HepG2 (cell line): ENCODE measurements at regions not wholly inside any gene's neighbourhood (a gene's known extent, or its start where the extent isn't known, plus 50 kb on each side); places are given as distances from the start of the nearest gene placed in this dataset.

Source experiments
- ATAC-seq: fragments of 200-7000 bp; cut with Tn5 transposase; 3 replicates; pipeline ENCODE4 v1.9.1; 2020; ENCODE audit warnings: mild to moderate bottlenecking, moderate library complexity
- BruUV-seq: library from RNA; stranded (reverse); fragments of 400-500 nt; replicated peaks from 2 replicates; lab custom pipeline; 2021; lab: Mats Ljungman, UMichigan
- CTCF ChIA-PET: fragments of 300-600 bp; formaldehyde crosslinking; extraction: SDS; loops from one replicate; lab custom pipeline; 2021; ENCODE audit warnings: low total read pairs, inconsistent platforms, low intra/inter-chr PET ratio; lab: Yijun Ruan, JAX
- POLR2A ChIA-PET: fragments of 350-600 bp; sonication (Branson Sonifier 250); formaldehyde crosslinking; loops from one replicate; lab custom pipeline; 2020; ENCODE audit warnings: antibody characterized with exemption, inconsistent platforms; lab: Yijun Ruan, JAX
- DNase-seq: peaks from one replicate; pipeline ENCODE4 v3.0.0-alpha.2; 2015; ENCODE audit warnings: low spot score
- FAIRE-seq: peaks from 3 replicates; lab custom pipeline; 2011; peaks lifted over from hg19 to GRCh38; lab: Jason Lieb, UNC
- H2AFZ ChIP-seq: one replicate; pipeline ENCODE4 v1.6.1; 2011; ENCODE audit warnings: low read length, inconsistent platforms
- H3K27ac ChIP-seq: fragments of 300-600 bp; 3 replicates; pipeline ENCODE4 v1.8.0; 2011; ENCODE audit warnings: mixed run types, mild to moderate bottlenecking, mixed read lengths, low read length, inconsistent platforms; ENCODE audit not compliant: insufficient read depth; ENCODE audit errors: extremely low read length
- H3K27me3 ChIP-seq, 2 experiments: fragments of 200-600 bp in 1 of 2; 2 replicates in 1 of 2; 3 replicates in 1 of 2; pipeline versions ENCODE4 v1.6.0 to v1.8.0; 2011; ENCODE audit warnings: low read length in 2 of 2, mild to moderate bottlenecking in 2 of 2, moderate library complexity in 2 of 2, inconsistent platforms in 1 of 2; ENCODE audit not compliant: insufficient read depth in 2 of 2, control insufficient read depth in 1 of 2
- H3K36me3 ChIP-seq, 2 experiments: fragments of 200-600 bp in 1 of 2; replicated peaks in 1 of 2; 2 replicates in 1 of 2; 3 replicates in 1 of 2; pipeline versions ENCODE4 v1.5.1 to v1.8.0; 2011; ENCODE audit warnings: low read length in 2 of 2, inconsistent platforms in 1 of 2; ENCODE audit not compliant: insufficient read depth in 2 of 2, control insufficient read depth in 1 of 2
- H3K4me1 ChIP-seq: 2 replicates; pipeline ENCODE4 v1.5.1; 2012; ENCODE audit warnings: low read length, inconsistent platforms; ENCODE audit not compliant: insufficient read depth
- H3K4me2 ChIP-seq: 2 replicates; pipeline ENCODE4 v1.6.0; 2011; ENCODE audit warnings: low read depth, low read length, inconsistent platforms
- H3K4me3 ChIP-seq, 3 experiments: fragments of 200-600 bp in 1 of 3; sonication (generic), shearing (Covaris generic) in 1 of 3; replicated peaks in 1 of 3; 2 replicates each; pipeline ENCODE4 v1.5.1; 2011 to 2016; ENCODE audit warnings: low read length in 3 of 3, inconsistent platforms in 2 of 3, low read depth in 2 of 3, mild to moderate bottlenecking in 2 of 3, control low read depth in 1 of 3, mixed read lengths in 1 of 3; ENCODE audit not compliant: insufficient read depth in 1 of 3
- H3K79me2 ChIP-seq: one replicate; pipeline ENCODE4 v1.6.1; 2011; ENCODE audit warnings: low read length, inconsistent platforms; ENCODE audit not compliant: insufficient read depth
- H3K9ac ChIP-seq: 2 replicates; pipeline ENCODE4 v1.6.0; 2011; ENCODE audit warnings: mild to moderate bottlenecking, low read depth, low read length, inconsistent platforms; ENCODE audit not compliant: insufficient read depth
- H3K9me3 ChIP-seq: 2 replicates; pipeline ENCODE4 v1.5.1; 2012; ENCODE audit warnings: mild to moderate bottlenecking, low read length
- H4K20me1 ChIP-seq: 2 replicates; pipeline ENCODE4 v1.6.0; 2011; ENCODE audit warnings: inconsistent platforms, mild to moderate bottlenecking, low read length, moderate library complexity; ENCODE audit not compliant: insufficient read depth
- AGO2 ChIP-seq: fragments of 200-400 bp; formaldehyde crosslinking; optimal IDR thresholded peaks from 2 replicates; pipeline ENCODE3; 2017; ENCODE audit warnings: mild to moderate bottlenecking, low read depth, low read length, moderate library complexity
- PAXIP1 ChIP-seq: sonication (generic); formaldehyde crosslinking; conservative IDR thresholded peaks from 2 replicates; pipeline ENCODE4 v1.4.0; 2020; ENCODE audit warnings: mild to moderate bottlenecking, missing genetic modification reagents, moderate library complexity
- RAD51 ChIP-seq: fragments of 450-650 bp; IDR thresholded peaks from 2 replicates; pipeline ENCODE4 v1.6.1; 2016; ENCODE audit warnings: borderline replicate concordance
- SP2 ChIP-seq: sonication (generic); formaldehyde crosslinking; IDR thresholded peaks from 2 replicates; pipeline ENCODE4 v1.5.1; 2020; ENCODE audit warnings: mild to moderate bottlenecking, missing genetic modification reagents
- ZFP1 ChIP-seq: IDR thresholded peaks from 2 replicates; pipeline ENCODE4 v1.6.1; 2016
- ZFYVE20 ChIP-seq: sonication (generic); formaldehyde crosslinking; IDR thresholded peaks from 2 replicates; pipeline ENCODE4 v1.8.0; 2023; ENCODE audit warnings: low read depth, mild to moderate bottlenecking, moderate library complexity, missing genetic modification reagents, borderline replicate concordance
- ZMYM4 ChIP-seq: sonication (generic); formaldehyde crosslinking; IDR thresholded peaks from 2 replicates; pipeline ENCODE4 v1.8.1; 2023; ENCODE audit warnings: mild to moderate bottlenecking, missing genetic modification reagents
- ZNF251 ChIP-seq: sonication (generic); formaldehyde crosslinking; IDR thresholded peaks from 2 replicates; pipeline ENCODE4 v1.9.0; 2021; ENCODE audit warnings: mild to moderate bottlenecking, missing genetic modification reagents
- ZNF343 ChIP-seq: sonication (generic); formaldehyde crosslinking; IDR thresholded peaks from 2 replicates; pipeline ENCODE4 v1.4.0; 2020; ENCODE audit warnings: mild to moderate bottlenecking, missing genetic modification reagents
- ZNF629 ChIP-seq: sonication (generic); formaldehyde crosslinking; conservative IDR thresholded peaks from 2 replicates; pipeline ENCODE4 v1.5.0; 2020; ENCODE audit warnings: missing genetic modification reagents
- WGBS: methylation state at CpG from one replicate; pipeline ENCODE4 v1.1.6; 2017; ENCODE audit warnings: low lambda C conversion rate; 5-methylcytosine and 5-hydroxymethylcytosine counted together
- in situ Hi-C: cut with HindIII; loops from 2 replicates; pipeline ENCODE4 v1.10.0; 2017; ENCODE audit warnings: low pct_unique_long_range_greater_than_20kb; ENCODE audit not compliant: extremely low pct_ligation_motif_present
- intact Hi-C: fragments of 100-400 bp; cut with micrococcal nuclease; formaldehyde crosslinking; loops from one replicate; pipeline ENCODE4 v1.10.0; 2022; ENCODE audit not compliant: unreplicated experiment
- TF ChIP-seq, protein P1 (sequence below): sonication (generic); formaldehyde crosslinking; IDR thresholded peaks from 2 replicates; pipeline ENCODE4 v1.8.0; 2022; ENCODE audit warnings: missing genetic modification reagents, low read depth, mild to moderate bottlenecking, borderline replicate concordance
- TF ChIP-seq, protein P2 (sequence below): sonication (generic); formaldehyde crosslinking; IDR thresholded peaks from 2 replicates; pipeline ENCODE4 v1.8.0; 2022; ENCODE audit warnings: missing genetic modification reagents, mild to moderate bottlenecking, moderate library complexity, borderline replicate concordance

DNA sequence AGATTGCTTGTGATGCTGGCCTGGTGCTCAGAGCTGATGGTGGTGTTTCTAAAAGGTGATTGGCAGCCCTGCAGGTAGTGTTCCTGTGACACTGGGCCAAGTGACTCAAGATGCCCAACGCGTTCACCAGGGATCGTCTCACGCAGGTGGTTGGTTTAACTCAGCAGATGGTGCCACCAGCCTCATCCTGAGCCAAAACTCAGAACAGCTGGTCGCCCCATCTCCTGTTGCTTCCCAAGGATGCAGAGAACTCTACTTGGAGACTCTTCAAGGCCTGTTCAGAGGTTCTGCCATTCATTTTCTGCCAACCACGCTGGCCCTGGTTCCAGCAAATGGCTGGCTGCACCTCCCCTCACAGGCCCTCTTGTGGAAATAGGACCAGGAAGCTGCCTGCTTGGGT lies 394.4 kb downstream of the CDH26 start:
- TF ChIP-seq AGO2 (no peak), ZNF629 (CRISPR knock-in tag) (no peak), ZNF343 (CRISPR knock-in tag) (no peak), SP2 (CRISPR knock-in tag) (no peak)

GRCh38 chr20:60354024-60354580 lies 395.9 kb downstream of the CDH26 start:
- H4K20me1 ChIP-seq, result no peaks in the 10 kb centered on the region
- no peaks in the 10 kb centered on the region for H3K4me1 ChIP-seq
- H2AFZ ChIP-seq, result no peak overlapping the region
- POLR2A ChIA-PET, result no interaction called here
- intact Hi-C loops, result no loop called here
- in situ Hi-C loops, result loop anchor here (10.0 kb wide), 1 partner anchor 61 kb away; no protein-coding TSS in a partner anchor
- no peaks in the 10 kb centered on the region for H3K79me2 ChIP-seq
- CTCF ChIA-PET, result no interaction called here
- no peak for FAIRE-seq
- H3K9ac ChIP-seq, result no peak overlapping the region
- no peak for DNase-seq
- H3K9me3 ChIP-seq, result peaks cover 77% of the 10 kb centered on the region
- TF ChIP-seq PAXIP1 (CRISPR knock-in tag) (no peak), RAD51 (no peak), ZNF251 (CRISPR knock-in tag) (no peak), ZFP1 (no peak), ZFYVE20 (no peak), ZMYM4 (CRISPR knock-in tag) (no peak)
- TF ChIP-seq, protein P1, sequence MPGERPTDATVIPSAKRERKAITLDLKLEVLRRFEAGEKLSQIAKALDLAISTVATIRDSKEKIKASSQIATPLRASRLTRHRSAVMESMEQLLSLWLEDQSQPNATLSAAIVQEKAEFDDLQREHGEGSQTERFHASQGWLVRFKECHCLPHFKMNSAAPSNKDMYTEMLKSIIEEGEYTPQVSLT (CRISPR knock-in tag), result no peak
- TF ChIP-seq, protein P2, sequence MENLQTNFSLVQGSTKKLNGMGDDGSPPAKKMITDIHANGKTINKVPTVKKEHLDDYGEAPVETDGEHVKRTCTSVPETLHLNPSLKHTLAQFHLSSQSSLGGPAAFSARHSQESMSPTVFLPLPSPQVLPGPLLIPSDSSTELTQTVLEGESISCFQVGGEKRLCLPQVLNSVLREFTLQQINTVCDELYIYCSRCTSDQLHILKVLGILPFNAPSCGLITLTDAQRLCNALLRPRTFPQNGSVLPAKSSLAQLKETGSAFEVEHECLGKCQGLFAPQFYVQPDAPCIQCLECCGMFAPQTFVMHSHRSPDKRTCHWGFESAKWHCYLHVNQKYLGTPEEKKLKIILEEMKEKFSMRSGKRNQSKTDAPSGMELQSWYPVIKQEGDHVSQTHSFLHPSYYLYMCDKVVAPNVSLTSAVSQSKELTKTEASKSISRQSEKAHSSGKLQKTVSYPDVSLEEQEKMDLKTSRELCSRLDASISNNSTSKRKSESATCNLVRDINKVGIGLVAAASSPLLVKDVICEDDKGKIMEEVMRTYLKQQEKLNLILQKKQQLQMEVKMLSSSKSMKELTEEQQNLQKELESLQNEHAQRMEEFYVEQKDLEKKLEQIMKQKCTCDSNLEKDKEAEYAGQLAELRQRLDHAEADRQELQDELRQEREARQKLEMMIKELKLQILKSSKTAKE (CRISPR knock-in tag), result no peak
- H3K36me3 ChIP-seq, result no peaks in the 10 kb centered on the region
- H3K4me3 ChIP-seq, result no peak overlapping the region
- no TSS peak for BruUV-seq
- no peaks in the 10 kb centered on the region for H3K27me3 ChIP-seq
- H3K27ac ChIP-seq, result no peak overlapping the region
- no peak overlapping the region for H3K4me2 ChIP-seq
- 9% methylated on average over 5 of the region's 5 CpGs for WGBS
- ATAC-seq, result no peak

More for the DNA sequence above, 394.4 kb downstream of the CDH26 start:
- 0% methylated on average over 6 of the region's 6 CpGs for WGBS
- DNase-seq (no peak), ATAC-seq (no peak), FAIRE-seq (no peak)
- ChIA-PET CTCF (no interaction called here), POLR2A (no interaction called here)
- intact Hi-C loops (no loop called here), in situ Hi-C loops (loop anchor here (10.0 kb wide), 1 partner anchor 62 kb away; no protein-coding TSS in a partner anchor)
- no TSS peak for BruUV-seq
- H3K9ac ChIP-seq, result no peak overlapping the region
- H3K4me1 ChIP-seq, result no peaks in the 10 kb centered on the region
- H4K20me1 ChIP-seq, result no peaks in the 10 kb centered on the region
- H3K27me3 ChIP-seq, result no peaks in the 10 kb centered on the region
- H3K4me2 ChIP-seq, result no peak overlapping the region
- no peaks in the 10 kb centered on the region for H3K79me2 ChIP-seq
- H2AFZ ChIP-seq, result no peak overlapping the region
- no peaks in the 10 kb centered on the region for H3K36me3 ChIP-seq
- H3K9me3 ChIP-seq, result peaks cover 81% of the 10 kb centered on the region
- no peak overlapping the region for H3K4me3 ChIP-seq
- no peak overlapping the region for H3K27ac ChIP-seq
